Neuronal stem cell (in vitro differentiated cells): ENCODE measurements at regions not wholly inside any gene's neighbourhood (a gene's known extent, or its start where the extent isn't known, plus 50 kb on each side); places are given as distances from the start of the nearest gene placed in this dataset.

Source experiments
- DNase-seq: peaks from one replicate; pipeline ENCODE4 v3.0.0-alpha.2; 2013; ENCODE audit warnings: low spot score
- H2AFZ ChIP-seq: one replicate; pipeline ENCODE4 v1.6.1; 2013; ENCODE audit warnings: mild to moderate bottlenecking, low read length, inconsistent platforms
- H2AK5ac ChIP-seq: 2 replicates; pipeline ENCODE4 v1.6.1; 2013; ENCODE audit warnings: low read depth, mild to moderate bottlenecking, inconsistent platforms, low read length, moderate library complexity, mixed read lengths
- H2BK120ac ChIP-seq: 2 replicates; pipeline ENCODE4 v1.6.1; 2013; ENCODE audit warnings: low read depth, mild to moderate bottlenecking, inconsistent platforms, low read length, moderate library complexity, mixed read lengths
- H2BK12ac ChIP-seq: one replicate; pipeline ENCODE4 v1.6.1; 2013; ENCODE audit warnings: low read length, inconsistent platforms
- H2BK15ac ChIP-seq: 2 replicates; pipeline ENCODE4 v1.6.1; 2013; ENCODE audit warnings: mild to moderate bottlenecking, low read length, inconsistent platforms, mixed read lengths
- H2BK5ac ChIP-seq: one replicate; pipeline ENCODE4 v1.6.1; 2013; ENCODE audit warnings: inconsistent platforms, mild to moderate bottlenecking, low read length, moderate library complexity
- H3K14ac ChIP-seq: one replicate; pipeline ENCODE4 v1.6.1; 2013; ENCODE audit warnings: low read length, inconsistent platforms
- H3K18ac ChIP-seq: 2 replicates; pipeline ENCODE4 v1.6.1; 2013; ENCODE audit warnings: low read length, inconsistent platforms
- H3K23ac ChIP-seq: 2 replicates; pipeline ENCODE4 v1.6.1; 2013; ENCODE audit warnings: low read depth, mild to moderate bottlenecking, mixed read lengths, low read length, inconsistent platforms; ENCODE audit not compliant: poor library complexity
- H3K27ac ChIP-seq: replicated peaks from 3 replicates; pipeline ENCODE4 v1.5.1; 2013; ENCODE audit warnings: low read length, inconsistent platforms
- H3K27me3 ChIP-seq, 3 experiments: 2 replicates each; pipeline ENCODE4 v1.6.1; 2013; ENCODE audit warnings: low read length in 3 of 3, mild to moderate bottlenecking in 2 of 3, inconsistent platforms in 1 of 3, low read depth in 1 of 3, mixed read lengths in 1 of 3, moderate library complexity in 1 of 3; ENCODE audit not compliant: control insufficient read depth in 3 of 3, insufficient read depth in 3 of 3
- H3K36me3 ChIP-seq, 2 donors: replicated peaks in 1 of 2; 2 replicates each; pipeline ENCODE4 v1.6.1; 2013; ENCODE audit warnings: low read length in 2 of 2; ENCODE audit not compliant: control insufficient read depth in 2 of 2, insufficient read depth in 2 of 2
- H3K4ac ChIP-seq: 2 replicates; pipeline ENCODE4 v1.6.1; 2013; ENCODE audit warnings: inconsistent platforms, mild to moderate bottlenecking, low read length, moderate library complexity
- H3K4me1 ChIP-seq, 2 donors: 1 replicate in 1 of 2; 2 replicates in 1 of 2; pipeline ENCODE4 v1.6.1; 2013; ENCODE audit warnings: low read length in 2 of 2, low read depth in 1 of 2; ENCODE audit not compliant: control insufficient read depth in 2 of 2, insufficient read depth in 1 of 2
- H3K4me2 ChIP-seq: one replicate; pipeline ENCODE4 v1.6.1; 2013; ENCODE audit warnings: mild to moderate bottlenecking, low read length, inconsistent platforms; ENCODE audit not compliant: insufficient read depth, poor library complexity, severe bottlenecking
- H3K4me3 ChIP-seq, 2 donors: 2 replicates each; pipeline ENCODE4 v1.5.1; 2013; ENCODE audit warnings: low read length in 2 of 2, mild to moderate bottlenecking in 2 of 2, inconsistent platforms in 1 of 2, moderate library complexity in 1 of 2
- H3K79me1 ChIP-seq: one replicate; pipeline ENCODE4 v1.6.1; 2013; ENCODE audit warnings: low read depth, mild to moderate bottlenecking, inconsistent platforms, low read length, moderate library complexity
- H3K9ac ChIP-seq: one replicate; pipeline ENCODE4 v1.6.1; 2013; ENCODE audit warnings: mild to moderate bottlenecking, low read depth, low read length, inconsistent platforms; ENCODE audit not compliant: poor library complexity
- H3K9me3 ChIP-seq, 2 donors: replicated peaks in 1 of 2; 2 replicates each; pipeline versions ENCODE3 to v1.6.1; 2013; ENCODE audit warnings: low read length in 2 of 2, mild to moderate bottlenecking in 2 of 2, inconsistent platforms in 1 of 2, low read depth in 1 of 2, mixed read lengths in 1 of 2, moderate library complexity in 1 of 2; ENCODE audit not compliant: control insufficient read depth in 2 of 2, insufficient read depth in 1 of 2
- H4K8ac ChIP-seq: one replicate; pipeline ENCODE4 v1.6.1; 2013; ENCODE audit warnings: low read depth, mild to moderate bottlenecking, inconsistent platforms, low read length, moderate library complexity
- H4K91ac ChIP-seq: one replicate; pipeline ENCODE4 v1.6.1; 2013; ENCODE audit warnings: low read length, low read depth, mild to moderate bottlenecking, inconsistent platforms; ENCODE audit not compliant: poor library complexity
- WGBS, 2 donors: extraction: QIAGEN DNeasy Blood & Tissue Kit; methylation state at CpG; one replicate each; pipeline ENCODE4 v1.1.7; 2013; ENCODE audit warnings: missing lambda C conversion rate in 2 of 2, mixed read lengths in 1 of 2; ENCODE audit not compliant: insufficient read length in 2 of 2, insufficient replicate concordance in 1 of 2; ENCODE audit errors: extremely low coverage in 2 of 2; 5-methylcytosine and 5-hydroxymethylcytosine counted together

DNA sequence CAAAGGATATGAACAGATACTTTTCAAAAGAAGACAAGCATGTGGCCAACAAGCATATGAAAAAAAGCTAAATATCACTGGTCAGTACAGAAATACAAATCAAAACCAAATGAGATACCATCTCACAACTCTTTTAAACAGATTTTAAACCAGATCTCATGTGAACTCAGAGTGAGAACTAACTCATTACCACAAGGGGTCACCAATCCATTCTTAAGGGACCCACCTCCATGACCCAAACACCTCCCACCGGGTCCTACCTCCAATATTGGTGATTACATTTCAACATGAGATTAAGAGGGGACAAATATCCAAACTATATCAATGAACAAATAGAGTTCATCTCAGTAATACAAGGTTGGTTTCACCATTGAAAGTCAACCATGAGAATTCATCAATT is 319.8 kb upstream of the GULP1 start:
- Histone ChIP-seq H2AFZ (no peak overlapping the region), H2BK12ac (no peak overlapping the region), H3K79me1 (no peaks in the 10 kb centered on the region), H2BK120ac (no peak overlapping the region), H3K36me3 (no peaks in the 10 kb centered on the region), H3K18ac (no peak overlapping the region), H3K4ac (no peak overlapping the region), H3K9ac (no peak overlapping the region), H3K4me1 (peaks cover 2 to 7% of the 10 kb centered on the region in 2 donors), H3K27me3 (no peaks in the 10 kb centered on the region), H2BK15ac (no peak overlapping the region), H4K91ac (no peak overlapping the region), H4K8ac (no peak overlapping the region), H3K23ac (no peak overlapping the region), H3K27ac (no peak overlapping the region), H3K9me3 (no peaks in the 10 kb centered on the region), H3K14ac (no peak overlapping the region), H3K4me3 (no peak overlapping the region), H2BK5ac (no peak overlapping the region), H3K4me2 (no peak overlapping the region), H2AK5ac (no peak overlapping the region)
- no CpG with 5 or more reads among the region's 1 CpG for WGBS, 2 donors
- no peak for DNase-seq

DNA sequence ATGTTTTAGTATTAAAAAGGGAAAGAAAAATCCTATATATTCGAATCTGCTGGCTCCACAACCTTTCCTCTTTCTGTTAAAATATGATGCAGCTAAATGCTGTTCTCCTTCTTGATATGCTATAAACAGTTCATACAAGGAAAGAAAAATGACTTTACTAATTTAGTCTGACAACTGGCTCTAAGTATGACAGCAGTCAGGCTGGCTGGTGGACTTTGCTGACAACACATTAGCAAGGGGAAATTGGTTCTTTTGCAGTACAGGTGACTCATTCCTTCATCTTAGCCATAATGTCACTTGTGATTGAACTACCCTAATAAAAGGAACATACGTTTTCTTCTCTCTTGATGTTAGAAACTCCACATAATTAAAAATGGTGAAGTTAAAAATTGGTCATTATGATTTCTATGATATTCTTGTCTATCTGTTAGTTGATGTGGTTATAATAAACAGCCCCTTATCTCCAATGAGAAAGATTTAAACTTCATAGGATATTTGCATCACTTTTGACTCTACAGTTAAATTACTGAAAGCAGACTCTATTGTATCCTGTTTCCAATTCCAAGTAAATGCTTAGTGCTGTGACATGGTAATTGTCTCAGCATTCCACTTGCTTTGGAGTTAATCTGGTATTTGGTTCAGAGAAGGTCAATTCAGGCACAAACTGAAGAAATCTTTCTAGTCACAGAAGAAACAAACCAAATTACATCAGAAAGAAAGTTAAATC is 315.3 kb upstream of the GULP1 start:
- Histone ChIP-seq H3K4ac (no peak overlapping the region), H2BK5ac (no peak overlapping the region), H4K8ac (no peak overlapping the region), H3K27me3 (no peaks in the 10 kb centered on the region), H3K9ac (no peak overlapping the region), H3K36me3 (no peaks in the 10 kb centered on the region), H3K14ac (no peak overlapping the region), H3K27ac (no peak overlapping the region), H4K91ac (no peak overlapping the region), H3K4me3 (no peak overlapping the region), H2BK120ac (no peak overlapping the region), H2BK15ac (no peak overlapping the region), H3K9me3 (no peaks in the 10 kb centered on the region), H3K18ac (no peak overlapping the region), H3K4me2 (no peak overlapping the region), H3K4me1 (peaks cover 6 to 7% of the 10 kb centered on the region in 2 donors), H3K79me1 (no peaks in the 10 kb centered on the region), H2AK5ac (no peak overlapping the region), H2BK12ac (no peak overlapping the region), H2AFZ (no peak overlapping the region), H3K23ac (no peak overlapping the region)
- no CpG with 5 or more reads among the region's 2 CpGs for WGBS, 2 donors
- DNase-seq, result no peak

DNA sequence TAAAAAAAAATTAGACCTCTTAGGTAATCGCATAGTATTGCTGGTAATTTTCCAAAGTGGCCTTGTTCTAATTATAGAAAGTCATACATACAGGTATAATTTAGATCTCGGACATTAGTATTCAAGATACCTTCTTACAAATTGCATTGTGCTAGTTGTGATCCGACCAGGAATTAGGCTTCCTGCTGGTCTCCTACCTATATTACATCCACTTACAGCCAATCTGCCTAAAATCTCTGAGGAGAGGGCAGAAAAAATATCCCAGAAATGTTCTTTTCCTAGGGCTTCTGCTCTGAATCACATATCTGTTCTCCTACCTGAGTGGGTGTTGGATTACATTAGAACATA is 314.7 kb upstream of the GULP1 start:
- no peak overlapping the region for H3K23ac ChIP-seq
- no peak overlapping the region for H2BK12ac ChIP-seq
- H2BK120ac ChIP-seq, result no peak overlapping the region
- H2BK5ac ChIP-seq, result no peak overlapping the region
- H2AK5ac ChIP-seq, result no peak overlapping the region
- peaks cover 6 to 7% of the 10 kb centered on the region in 2 donors for H3K4me1 ChIP-seq
- no peaks in the 10 kb centered on the region for H3K9me3 ChIP-seq
- no peak overlapping the region for H3K4me2 ChIP-seq
- H4K91ac ChIP-seq, result no peak overlapping the region
- no peak overlapping the region for H2AFZ ChIP-seq
- H3K14ac ChIP-seq, result no peak overlapping the region
- H3K27me3 ChIP-seq, result no peaks in the 10 kb centered on the region
- H3K4ac ChIP-seq, result no peak overlapping the region
- H3K18ac ChIP-seq, result no peak overlapping the region
- WGBS, 2 donors, result no CpG with 5 or more reads among the region's 3 CpGs
- H3K9ac ChIP-seq, result no peak overlapping the region
- peak overlapping the region; percentile 14 for H3K27ac ChIP-seq
- H3K4me3 ChIP-seq, result no peak overlapping the region
- no peak overlapping the region for H2BK15ac ChIP-seq
- no peak overlapping the region for H4K8ac ChIP-seq
- DNase-seq, result no peak
- H3K79me1 ChIP-seq, result no peaks in the 10 kb centered on the region
- no peaks in the 10 kb centered on the region for H3K36me3 ChIP-seq

GRCh38 chr2:187978356-187978755 is 313.3 kb upstream of the GULP1 start:
- H3K23ac ChIP-seq, result no peak overlapping the region
- H4K8ac ChIP-seq, result no peak overlapping the region
- no peak overlapping the region for H2BK15ac ChIP-seq
- no peak overlapping the region for H3K4ac ChIP-seq
- H3K4me3 ChIP-seq, result no peak overlapping the region
- H3K27me3 ChIP-seq, result no peaks in the 10 kb centered on the region
- H3K14ac ChIP-seq, result no peak overlapping the region
- H3K79me1 ChIP-seq, result no peaks in the 10 kb centered on the region
- no peak overlapping the region for H2BK12ac ChIP-seq
- H3K9ac ChIP-seq, result no peak overlapping the region
- no peak overlapping the region for H3K4me2 ChIP-seq
- H3K18ac ChIP-seq, result no peak overlapping the region
- no CpG with 5 or more reads among the region's 3 CpGs for WGBS, 2 donors
- no peak overlapping the region for H2AK5ac ChIP-seq
- no peak overlapping the region for H4K91ac ChIP-seq
- H3K9me3 ChIP-seq, result no peaks in the 10 kb centered on the region
- H3K27ac ChIP-seq, result no peak overlapping the region
- no peak overlapping the region for H2AFZ ChIP-seq
- no peak overlapping the region for H2BK5ac ChIP-seq
- H2BK120ac ChIP-seq, result no peak overlapping the region
- no peaks in the 10 kb centered on the region for H3K36me3 ChIP-seq
- no peak for DNase-seq
- peaks cover 6 to 7% of the 10 kb centered on the region in 2 donors for H3K4me1 ChIP-seq
